ENCODE measurements at regions not wholly inside any gene's neighbourhood (a gene's known extent, or its start where the extent isn't known, plus 50 kb on each side); places are given as distances from the start of the nearest gene placed in this dataset.

- TF ChIP-seq, protein P1, sequence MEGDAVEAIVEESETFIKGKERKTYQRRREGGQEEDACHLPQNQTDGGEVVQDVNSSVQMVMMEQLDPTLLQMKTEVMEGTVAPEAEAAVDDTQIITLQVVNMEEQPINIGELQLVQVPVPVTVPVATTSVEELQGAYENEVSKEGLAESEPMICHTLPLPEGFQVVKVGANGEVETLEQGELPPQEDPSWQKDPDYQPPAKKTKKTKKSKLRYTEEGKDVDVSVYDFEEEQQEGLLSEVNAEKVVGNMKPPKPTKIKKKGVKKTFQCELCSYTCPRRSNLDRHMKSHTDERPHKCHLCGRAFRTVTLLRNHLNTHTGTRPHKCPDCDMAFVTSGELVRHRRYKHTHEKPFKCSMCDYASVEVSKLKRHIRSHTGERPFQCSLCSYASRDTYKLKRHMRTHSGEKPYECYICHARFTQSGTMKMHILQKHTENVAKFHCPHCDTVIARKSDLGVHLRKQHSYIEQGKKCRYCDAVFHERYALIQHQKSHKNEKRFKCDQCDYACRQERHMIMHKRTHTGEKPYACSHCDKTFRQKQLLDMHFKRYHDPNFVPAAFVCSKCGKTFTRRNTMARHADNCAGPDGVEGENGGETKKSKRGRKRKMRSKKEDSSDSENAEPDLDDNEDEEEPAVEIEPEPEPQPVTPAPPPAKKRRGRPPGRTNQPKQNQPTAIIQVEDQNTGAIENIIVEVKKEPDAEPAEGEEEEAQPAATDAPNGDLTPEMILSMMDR (IDR thresholded peaks at IDR 0.05 in 4 of 5, conservative IDR thresholded peaks at IDR 0.05 in 1 of 5): no peak
- TF ChIP-seq POLR2A (IDR thresholded peaks at IDR 0.05): no peak
Measured at GRCh38 chr5:155934964-155935363, 392.0 kb upstream of the SGCD start.

All from gastrocnemius medialis (tissue), 4 donors.